ENCODE measurements at regions not wholly inside any gene's neighbourhood (a gene's known extent, or its start where the extent isn't known, plus 50 kb on each side); places are given as distances from the start of the nearest gene placed in this dataset.

DNA sequence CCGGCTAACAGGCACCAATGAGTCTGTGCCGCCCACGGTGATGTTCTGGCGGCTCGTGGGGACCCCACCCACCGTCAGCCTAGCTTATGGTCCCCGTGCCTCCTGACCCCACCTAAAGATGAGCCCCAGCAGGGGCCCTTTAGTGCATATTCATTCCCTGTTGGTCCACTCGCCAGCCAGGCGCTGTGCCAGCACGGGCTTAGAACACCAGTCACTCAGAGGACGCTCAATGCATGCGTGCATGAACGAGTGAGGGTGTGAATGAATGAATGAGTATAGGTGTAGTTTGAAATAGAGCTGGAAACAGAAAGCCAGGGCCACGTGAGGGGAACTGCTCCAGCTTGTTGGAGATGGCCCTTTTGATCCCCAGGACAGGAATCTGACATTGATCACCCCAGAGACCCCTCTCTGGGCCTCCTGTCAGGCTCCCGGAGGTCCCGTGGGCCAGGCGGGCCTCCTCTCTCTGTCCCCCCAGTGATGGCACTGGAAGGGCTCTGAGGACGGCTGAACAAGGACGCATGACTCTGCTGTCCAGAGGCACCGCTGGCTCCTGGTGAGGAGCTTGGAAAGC lies 193.9 kb upstream of the C14orf180 start:
- H4K20me1 ChIP-seq (ENCODE audit: control insufficient read depth, extremely low read depth, insufficient read depth, low read length), result no peaks in the 10 kb centered on the region
- H3K4me2 ChIP-seq (ENCODE audit: extremely low read depth, insufficient read depth, low read length), result no peak overlapping the region
- H3K27me3 ChIP-seq (ENCODE audit: control insufficient read depth, insufficient read depth, low read length), result no peaks in the 10 kb centered on the region
- no peaks in the 10 kb centered on the region for H3K9me3 ChIP-seq (ENCODE audit: control insufficient read depth, insufficient read depth, low read depth, low read length)
- no peaks in the 10 kb centered on the region for H3K36me3 ChIP-seq (ENCODE audit: control insufficient read depth, insufficient read depth, low read length)
- no peak overlapping the region for H2AFZ ChIP-seq (ENCODE audit: low read length)
- no peak overlapping the region for H3K27ac ChIP-seq (ENCODE audit: insufficient read depth, low read length)
- no peak for DNase-seq (ENCODE audit: low read depth in 2 of 2)
- H3K4me1 ChIP-seq (ENCODE audit: control insufficient read depth, extremely low read depth, insufficient read depth, low read length), result no peaks in the 10 kb centered on the region
- no peaks in the 10 kb centered on the region for H3K79me2 ChIP-seq (ENCODE audit: control insufficient read depth, insufficient read depth, low read length)
- no peak for TF ChIP-seq EZH2 (IDR thresholded peaks at IDR 0.05; ENCODE audit: low read length, missing control alignments)
- TF ChIP-seq, protein P1, sequence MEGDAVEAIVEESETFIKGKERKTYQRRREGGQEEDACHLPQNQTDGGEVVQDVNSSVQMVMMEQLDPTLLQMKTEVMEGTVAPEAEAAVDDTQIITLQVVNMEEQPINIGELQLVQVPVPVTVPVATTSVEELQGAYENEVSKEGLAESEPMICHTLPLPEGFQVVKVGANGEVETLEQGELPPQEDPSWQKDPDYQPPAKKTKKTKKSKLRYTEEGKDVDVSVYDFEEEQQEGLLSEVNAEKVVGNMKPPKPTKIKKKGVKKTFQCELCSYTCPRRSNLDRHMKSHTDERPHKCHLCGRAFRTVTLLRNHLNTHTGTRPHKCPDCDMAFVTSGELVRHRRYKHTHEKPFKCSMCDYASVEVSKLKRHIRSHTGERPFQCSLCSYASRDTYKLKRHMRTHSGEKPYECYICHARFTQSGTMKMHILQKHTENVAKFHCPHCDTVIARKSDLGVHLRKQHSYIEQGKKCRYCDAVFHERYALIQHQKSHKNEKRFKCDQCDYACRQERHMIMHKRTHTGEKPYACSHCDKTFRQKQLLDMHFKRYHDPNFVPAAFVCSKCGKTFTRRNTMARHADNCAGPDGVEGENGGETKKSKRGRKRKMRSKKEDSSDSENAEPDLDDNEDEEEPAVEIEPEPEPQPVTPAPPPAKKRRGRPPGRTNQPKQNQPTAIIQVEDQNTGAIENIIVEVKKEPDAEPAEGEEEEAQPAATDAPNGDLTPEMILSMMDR (conservative IDR thresholded peaks at IDR 0.05 in 1 of 2, IDR thresholded peaks at IDR 0.05 in 1 of 2; ENCODE audit: low read depth in 1 of 2, low read length in 2 of 2), result no peak
- H3K9ac ChIP-seq (ENCODE audit: insufficient read depth, low read length), result no peak overlapping the region
- no peak overlapping the region for H3K4me3 ChIP-seq (replicated peaks in 1 of 4; ENCODE audit: control extremely low read depth in 1 of 4, insufficient read depth in 1 of 4, low read depth in 3 of 4, low read length in 4 of 4)

DNA sequence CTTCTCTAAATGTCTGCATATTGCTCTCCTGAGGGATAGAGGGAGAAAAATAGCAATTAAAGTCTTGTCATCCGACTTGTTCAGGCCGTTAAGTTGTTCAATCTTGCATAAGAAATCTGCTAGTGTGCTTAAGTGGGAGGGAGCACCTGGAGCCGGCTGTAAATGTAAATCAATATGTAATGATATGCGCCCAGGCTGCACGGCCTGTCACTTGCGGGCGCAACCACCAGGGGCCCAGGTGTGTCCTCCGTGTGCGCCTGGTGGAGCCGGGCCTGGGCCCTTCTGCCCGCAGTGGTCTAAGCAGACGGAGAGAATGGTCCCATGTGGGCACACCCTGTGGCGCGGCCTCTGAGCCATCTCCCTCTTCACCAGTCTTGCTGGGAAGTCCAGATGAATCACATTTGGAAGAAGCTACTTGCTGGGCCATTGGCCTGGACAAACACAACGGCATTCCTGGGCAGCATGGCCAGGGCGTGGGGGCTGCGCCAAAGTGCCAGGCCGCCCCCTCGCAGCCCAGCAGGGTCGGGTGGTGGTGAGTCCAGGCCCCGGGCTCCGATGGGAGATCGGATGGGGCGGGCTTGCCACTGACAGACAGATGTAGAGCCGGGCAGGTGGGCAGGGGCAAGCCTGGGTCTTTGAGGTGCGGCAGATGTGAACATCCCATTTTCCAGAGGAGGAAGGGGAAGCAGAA lies 193.3 kb upstream of the C14orf180 start:
- H3K9ac ChIP-seq (ENCODE audit: insufficient read depth, low read length), result no peak overlapping the region
- H3K79me2 ChIP-seq (ENCODE audit: control insufficient read depth, insufficient read depth, low read length), result no peaks in the 10 kb centered on the region
- H3K27ac ChIP-seq (ENCODE audit: insufficient read depth, low read length), result no peak overlapping the region
- no peak for TF ChIP-seq EZH2 (IDR thresholded peaks at IDR 0.05; ENCODE audit: low read length, missing control alignments)
- TF ChIP-seq, protein P1 (conservative IDR thresholded peaks at IDR 0.05 in 1 of 2, IDR thresholded peaks at IDR 0.05 in 1 of 2; ENCODE audit: low read depth in 1 of 2, low read length in 2 of 2), result no peak
- no peak overlapping the region for H2AFZ ChIP-seq (ENCODE audit: low read length)
- H3K4me2 ChIP-seq (ENCODE audit: extremely low read depth, insufficient read depth, low read length), result no peak overlapping the region
- H3K36me3 ChIP-seq (ENCODE audit: control insufficient read depth, insufficient read depth, low read length), result no peaks in the 10 kb centered on the region
- no peaks in the 10 kb centered on the region for H3K4me1 ChIP-seq (ENCODE audit: control insufficient read depth, extremely low read depth, insufficient read depth, low read length)
- no peaks in the 10 kb centered on the region for H3K27me3 ChIP-seq (ENCODE audit: control insufficient read depth, insufficient read depth, low read length)
- no peak overlapping the region for H3K4me3 ChIP-seq (replicated peaks in 1 of 4; ENCODE audit: control extremely low read depth in 1 of 4, insufficient read depth in 1 of 4, low read depth in 3 of 4, low read length in 4 of 4)
- no peak for DNase-seq (ENCODE audit: low read depth in 2 of 2)
- no peaks in the 10 kb centered on the region for H3K9me3 ChIP-seq (ENCODE audit: control insufficient read depth, insufficient read depth, low read depth, low read length)
- H4K20me1 ChIP-seq (ENCODE audit: control insufficient read depth, extremely low read depth, insufficient read depth, low read length), result no peaks in the 10 kb centered on the region

DNA sequence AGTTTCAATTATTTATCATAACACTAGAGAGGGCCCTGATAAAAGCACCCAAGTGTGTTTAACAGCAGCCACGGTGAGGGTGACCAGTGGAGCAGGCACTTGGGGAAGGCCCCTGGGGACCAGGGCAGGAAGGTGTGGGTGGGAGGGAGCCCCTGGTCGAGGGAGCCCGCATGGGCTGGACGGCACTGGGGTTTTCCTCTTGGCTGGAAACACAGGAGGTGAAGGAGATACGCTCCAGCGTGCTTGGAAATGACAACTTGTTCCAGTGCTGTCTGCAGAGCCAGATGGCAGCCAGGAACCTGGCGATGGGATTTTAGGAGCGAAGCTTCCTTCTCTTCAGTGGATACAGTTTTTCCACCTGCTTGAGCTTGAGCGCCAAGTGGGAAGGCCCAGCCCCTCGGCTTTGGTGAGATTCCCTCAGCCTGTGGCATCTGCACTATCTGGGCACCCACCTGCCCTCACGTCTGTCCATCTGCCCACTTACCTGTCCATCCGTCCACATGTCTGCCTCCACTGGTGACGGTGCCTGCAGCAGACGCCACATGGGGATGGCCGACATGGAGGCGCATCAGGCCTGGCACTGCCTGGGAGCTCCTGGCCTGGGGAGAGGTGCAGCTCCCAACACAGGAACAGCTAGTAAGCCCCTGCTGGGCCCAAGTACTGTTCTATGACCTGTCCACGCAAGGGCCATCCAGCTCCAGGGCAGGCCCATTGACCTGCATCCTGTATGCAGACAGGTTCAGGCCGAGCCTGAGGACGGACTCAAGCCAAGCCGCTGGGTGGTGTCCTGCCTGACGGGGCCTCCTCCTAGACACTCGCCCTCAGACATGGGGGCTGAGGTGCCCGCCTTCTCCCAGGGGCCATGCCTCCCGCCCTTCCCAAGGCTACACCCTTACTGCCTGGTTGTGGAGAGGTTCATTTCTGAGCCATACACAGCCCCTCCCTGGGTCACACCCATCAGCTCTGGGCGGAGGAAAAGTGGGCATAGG lies 192.2 kb upstream of the C14orf180 start:
- TF ChIP-seq, protein P1 (conservative IDR thresholded peaks at IDR 0.05 in 1 of 2, IDR thresholded peaks at IDR 0.05 in 1 of 2; ENCODE audit: low read depth in 1 of 2, low read length in 2 of 2), result no peak
- TF ChIP-seq EZH2 (IDR thresholded peaks at IDR 0.05; ENCODE audit: low read length, missing control alignments), result no peak
- Histone ChIP-seq H3K9ac (ENCODE audit: insufficient read depth, low read length) (no peak overlapping the region), H3K4me3 (replicated peaks in 1 of 4; ENCODE audit: control extremely low read depth in 1 of 4, insufficient read depth in 1 of 4, low read depth in 3 of 4, low read length in 4 of 4) (no peak overlapping the region), H3K27me3 (ENCODE audit: control insufficient read depth, insufficient read depth, low read length) (no peaks in the 10 kb centered on the region), H3K9me3 (ENCODE audit: control insufficient read depth, insufficient read depth, low read depth, low read length) (no peaks in the 10 kb centered on the region), H3K36me3 (ENCODE audit: control insufficient read depth, insufficient read depth, low read length) (no peaks in the 10 kb centered on the region), H2AFZ (ENCODE audit: low read length) (no peak overlapping the region), H3K27ac (ENCODE audit: insufficient read depth, low read length) (no peak overlapping the region), H3K4me2 (ENCODE audit: extremely low read depth, insufficient read depth, low read length) (no peak overlapping the region), H4K20me1 (ENCODE audit: control insufficient read depth, extremely low read depth, insufficient read depth, low read length) (no peaks in the 10 kb centered on the region), H3K4me1 (ENCODE audit: control insufficient read depth, extremely low read depth, insufficient read depth, low read length) (no peaks in the 10 kb centered on the region), H3K79me2 (ENCODE audit: control insufficient read depth, insufficient read depth, low read length) (no peaks in the 10 kb centered on the region)
- DNase-seq (ENCODE audit: low read depth in 2 of 2), result no peak
